ENCODE measurements at regions not wholly inside any gene's neighbourhood (a gene's known extent, or its start where the extent isn't known, plus 50 kb on each side); places are given as distances from the start of the nearest gene placed in this dataset.

DNA sequence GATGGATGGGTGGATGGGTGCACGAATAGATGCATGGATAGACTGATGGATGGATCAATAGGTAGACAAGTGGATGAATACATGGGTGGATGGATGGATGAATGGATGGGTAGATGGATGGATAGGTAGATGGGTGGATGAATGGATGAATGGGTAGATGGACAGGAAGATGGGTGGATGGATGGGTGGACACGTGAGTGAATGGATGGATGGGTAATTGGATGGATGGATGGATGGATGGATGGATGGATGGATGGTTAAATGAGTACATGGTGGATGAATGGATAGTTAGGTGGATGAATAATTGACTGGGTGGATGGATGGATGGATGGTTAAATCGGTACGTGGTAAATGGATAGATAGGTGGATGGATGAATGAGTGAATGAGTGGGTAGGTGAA is 89.7 kb upstream of the ZNF469 start:
- H3K9ac ChIP-seq (replicated peaks in 1 of 4; ENCODE audit: extremely low read depth in 1 of 4, low read depth in 3 of 4, low read length in 3 of 4) = no peak overlapping the region
- H3K36me3 ChIP-seq (ENCODE audit: control insufficient read depth in 2 of 4, insufficient read depth in 4 of 4, low read length in 3 of 4) = no peaks in the 10 kb centered on the region
- FAIRE-seq (no peak), DNase-seq (ENCODE audit: low read depth in 1 of 2, low spot score in 2 of 2) (no peak)
- no peak overlapping the region for H3K14ac ChIP-seq (ENCODE audit: insufficient read length)
- no peak overlapping the region for H3K4ac ChIP-seq (replicated peaks; ENCODE audit: insufficient read length, low read depth, low read length)
- no peak overlapping the region for H2AFZ ChIP-seq (ENCODE audit: low read length)
- H2BK12ac ChIP-seq (ENCODE audit: low read depth, low read length) = no peak overlapping the region
- H3K4me1 ChIP-seq (replicated peaks in 1 of 4; ENCODE audit: control insufficient read depth in 3 of 4, insufficient read depth in 4 of 4, low read length in 3 of 4) = no peaks in the 10 kb centered on the region
- no peaks in the 10 kb centered on the region for H3K27me3 ChIP-seq (replicated peaks in 1 of 4; ENCODE audit: control insufficient read depth in 3 of 4, extremely low read depth in 1 of 4, insufficient read depth in 3 of 4, low read length in 3 of 4)
- ChIA-PET POLR2A (ENCODE audit: partially characterized antibody) (no interaction called here), CTCF (ENCODE audit: partially characterized antibody) (interaction anchor here (0.6 kb wide), 1 partner anchor 470 kb away, joined by 3 read pairs; no protein-coding TSS in a partner anchor)
- no peak overlapping the region for H4K5ac ChIP-seq (ENCODE audit: insufficient read length, low read depth, low read length)
- H2BK15ac ChIP-seq (ENCODE audit: low read length) = no peak overlapping the region
- H2AK5ac ChIP-seq (ENCODE audit: low read depth, low read length) = no peak overlapping the region
- peaks cover 0 to 6% of the 10 kb centered on the region in 2 experiments for H4K20me1 ChIP-seq (replicated peaks in 1 of 2; ENCODE audit: control insufficient read depth in 1 of 2, insufficient read depth in 2 of 2, low read length in 2 of 2)
- no peaks in the 10 kb centered on the region for H3K79me1 ChIP-seq (ENCODE audit: low read depth, low read length)
- no peaks in the 10 kb centered on the region for H3K79me2 ChIP-seq (ENCODE audit: control insufficient read depth in 1 of 2, insufficient read depth in 2 of 2, low read length in 2 of 2)
- H3K4me3 ChIP-seq (ENCODE audit: extremely low read depth in 1 of 4, insufficient read depth in 2 of 4, low read depth in 3 of 4, low read length in 4 of 4) = no peak overlapping the region
- H3K9me3 ChIP-seq (ENCODE audit: insufficient read depth in 2 of 2, low read depth in 1 of 2, low read length in 1 of 2) = peaks cover 23 to 36% of the 10 kb centered on the region in 2 experiments
- WGBS, 2 experiments (ENCODE audit: extremely low coverage in 1 of 2, insufficient coverage in 1 of 2, insufficient read length in 1 of 2, insufficient replicate concordance in 2 of 2, low coverage in 1 of 2, low lambda C conversion rate in 2 of 2, missing lambda C conversion rate in 1 of 2) = 91 to 100% methylated on average over 2 to 4 of the region's 4 CpGs
- H2BK20ac ChIP-seq (ENCODE audit: low read length) = no peak overlapping the region
- H2BK5ac ChIP-seq (ENCODE audit: low read depth, low read length) = no peak overlapping the region
- H3K56ac ChIP-seq (replicated peaks; ENCODE audit: insufficient read length, low read depth, low read length) = peak overlapping the region; percentile 70
- no peak overlapping the region for H4K8ac ChIP-seq (ENCODE audit: extremely low read depth, insufficient read depth, low read length)
- H2BK120ac ChIP-seq (replicated peaks; ENCODE audit: low read depth, low read length) = no peak overlapping the region
- H3K23me2 ChIP-seq (ENCODE audit: low read depth, low read length) = peaks cover 10% of the 10 kb centered on the region; the same call in 1 of the 2 replicates
- no peak overlapping the region for H3K18ac ChIP-seq (ENCODE audit: extremely low read depth, low read length)
- no peak overlapping the region for H3K27ac ChIP-seq (ENCODE audit: low read depth, low read length)
- H3K4me2 ChIP-seq (ENCODE audit: insufficient read depth in 1 of 2, low read depth in 2 of 2, low read length in 2 of 2) = no peak overlapping the region
- no peak overlapping the region for H3K23ac ChIP-seq (ENCODE audit: insufficient read length)
- no peak overlapping the region for H4K91ac ChIP-seq (replicated peaks; ENCODE audit: insufficient read length, low read length)
- TF ChIP-seq BCL11A (IDR thresholded peaks at IDR 0.05; ENCODE audit: low read depth in 2 of 2, low read length in 2 of 2) (no peak), BRCA1 (IDR thresholded peaks at IDR 0.05; ENCODE audit: low read depth, low read length) (no peak), JUND (IDR thresholded peaks at IDR 0.05; ENCODE audit: low read length) (no peak), EGR1 (IDR thresholded peaks at IDR 0.05; ENCODE audit: borderline replicate concordance, low read depth, low read length) (no peak), RBBP5 (IDR thresholded peaks at IDR 0.05; ENCODE audit: borderline replicate concordance, low read depth, low read length) (no peak), KDM4A (IDR thresholded peaks at IDR 0.05; ENCODE audit: low read depth, low read length, severe bottlenecking) (no peak), KDM1A (IDR thresholded peaks at IDR 0.05; ENCODE audit: borderline replicate concordance, low read length) (no peak), SP2 (IDR thresholded peaks at IDR 0.05; ENCODE audit: low read length) (no peak), MAFK (IDR thresholded peaks at IDR 0.05; ENCODE audit: low read depth, low read length) (no peak), RFX5 (IDR thresholded peaks at IDR 0.05; ENCODE audit: borderline replicate concordance, low read depth, low read length) (no peak), ZNF274 (IDR thresholded peaks at IDR 0.05; ENCODE audit: borderline replicate concordance, extremely low read depth, low read length) (no peak), CBX8 (IDR thresholded peaks at IDR 0.05; ENCODE audit: borderline replicate concordance, low read depth, low read length) (no peak), FOSL1 (IDR thresholded peaks at IDR 0.05; ENCODE audit: insufficient read depth, low read depth, low read length) (no peak), TAF7 (optimal IDR thresholded peaks at IDR 0.05; ENCODE audit: borderline replicate concordance, low read depth, low read length) (no peak)
- TF ChIP-seq, protein P1, sequence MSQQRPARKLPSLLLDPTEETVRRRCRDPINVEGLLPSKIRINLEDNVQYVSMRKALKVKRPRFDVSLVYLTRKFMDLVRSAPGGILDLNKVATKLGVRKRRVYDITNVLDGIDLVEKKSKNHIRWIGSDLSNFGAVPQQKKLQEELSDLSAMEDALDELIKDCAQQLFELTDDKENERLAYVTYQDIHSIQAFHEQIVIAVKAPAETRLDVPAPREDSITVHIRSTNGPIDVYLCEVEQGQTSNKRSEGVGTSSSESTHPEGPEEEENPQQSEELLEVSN (IDR thresholded peaks at IDR 0.05) = no peak

All from H1 (cell line).